ENCODE measurements at regions not wholly inside any gene's neighbourhood (a gene's known extent, or its start where the extent isn't known, plus 50 kb on each side); places are given as distances from the start of the nearest gene placed in this dataset.

GRCh38 chr1:57620605-57621004, 196.7 kb upstream of the DAB1 start:
- Mint-ChIP-seq H3K27me3 (ENCODE audit: unreplicated experiment) (peaks cover 2% of the 10 kb centered on the region), H3K4me3 (ENCODE audit: unreplicated experiment) (no peak overlapping the region), H3K36me3 (ENCODE audit: unreplicated experiment) (no peaks in the 10 kb centered on the region), H3K27ac (ENCODE audit: unreplicated experiment) (no peak overlapping the region), H3K4me1 (ENCODE audit: unreplicated experiment) (peaks cover 10% of the 10 kb centered on the region), H3K9me3 (ENCODE audit: unreplicated experiment) (no peaks in the 10 kb centered on the region)
- DNase-seq (ENCODE audit: extremely low spot score, unreplicated experiment) = no peak
- TF ChIP-seq CTCF (IDR thresholded peaks at IDR 0.05) = no peak

- Mint-ChIP-seq H3K27ac (ENCODE audit: unreplicated experiment) (no peak overlapping the region), H3K4me1 (ENCODE audit: unreplicated experiment) (no peaks in the 10 kb centered on the region), H3K36me3 (ENCODE audit: unreplicated experiment) (no peaks in the 10 kb centered on the region), H3K27me3 (ENCODE audit: unreplicated experiment) (peaks cover 2% of the 10 kb centered on the region), H3K4me3 (ENCODE audit: unreplicated experiment) (no peak overlapping the region), H3K9me3 (ENCODE audit: unreplicated experiment) (no peaks in the 10 kb centered on the region)
- no peak for DNase-seq (ENCODE audit: extremely low spot score, unreplicated experiment)
- TF ChIP-seq CTCF (IDR thresholded peaks at IDR 0.05) = no peak
Measured at GRCh38 chr1:57616921-57617320, 193.1 kb upstream of the DAB1 start.

GRCh38 chr1:57615956-57616355, 192.1 kb upstream of the DAB1 start:
- Mint-ChIP-seq H3K4me3 (ENCODE audit: unreplicated experiment) (no peak overlapping the region), H3K4me1 (ENCODE audit: unreplicated experiment) (no peaks in the 10 kb centered on the region), H3K9me3 (ENCODE audit: unreplicated experiment) (no peaks in the 10 kb centered on the region), H3K36me3 (ENCODE audit: unreplicated experiment) (no peaks in the 10 kb centered on the region), H3K27ac (ENCODE audit: unreplicated experiment) (no peak overlapping the region), H3K27me3 (ENCODE audit: unreplicated experiment) (peaks cover 2% of the 10 kb centered on the region)
- no peak for DNase-seq (ENCODE audit: extremely low spot score, unreplicated experiment)
- no peak for TF ChIP-seq CTCF (IDR thresholded peaks at IDR 0.05)

- Mint-ChIP-seq H3K4me3 (ENCODE audit: unreplicated experiment) (no peak overlapping the region), H3K36me3 (ENCODE audit: unreplicated experiment) (no peaks in the 10 kb centered on the region), H3K27me3 (ENCODE audit: unreplicated experiment) (peaks cover 2% of the 10 kb centered on the region), H3K9me3 (ENCODE audit: unreplicated experiment) (no peaks in the 10 kb centered on the region), H3K4me1 (ENCODE audit: unreplicated experiment) (no peaks in the 10 kb centered on the region), H3K27ac (ENCODE audit: unreplicated experiment) (no peak overlapping the region)
- DNase-seq (ENCODE audit: extremely low spot score, unreplicated experiment) = no peak
- TF ChIP-seq CTCF (IDR thresholded peaks at IDR 0.05) = no peak
Measured at GRCh38 chr1:57612833-57613232, 189.0 kb upstream of the DAB1 start.

- no peak overlapping the region for H3K4me3 Mint-ChIP-seq (ENCODE audit: unreplicated experiment)
- DNase-seq (ENCODE audit: extremely low spot score, unreplicated experiment) = no peak
- TF ChIP-seq CTCF (IDR thresholded peaks at IDR 0.05) = no peak
- no peaks in the 10 kb centered on the region for H3K36me3 Mint-ChIP-seq (ENCODE audit: unreplicated experiment)
- H3K4me1 Mint-ChIP-seq (ENCODE audit: unreplicated experiment) = no peaks in the 10 kb centered on the region
- no peak overlapping the region for H3K27ac Mint-ChIP-seq (ENCODE audit: unreplicated experiment)
- H3K27me3 Mint-ChIP-seq (ENCODE audit: unreplicated experiment) = peaks cover 4% of the 10 kb centered on the region
- no peaks in the 10 kb centered on the region for H3K9me3 Mint-ChIP-seq (ENCODE audit: unreplicated experiment)
Measured at GRCh38 chr1:57605933-57606332, 182.1 kb upstream of the DAB1 start.

Data from osteocyte (in vitro differentiated cells).